GM12864 (cell line): ENCODE measurements at regions not wholly inside any gene's neighbourhood (a gene's known extent, or its start where the extent isn't known, plus 50 kb on each side); places are given as distances from the start of the nearest gene placed in this dataset.
A peak's percentile ranks its signal among the peaks of the same experiment; 100 is the strongest.

Source experiments
- DNase-seq: peaks from one replicate; pipeline ENCODE4 v3.0.0-alpha.2; 2011; ENCODE audit warnings: low read depth
- H3K4me3 ChIP-seq: 2 replicates; pipeline ENCODE4 v1.5.1; 2011; ENCODE audit warnings: mild to moderate bottlenecking, low read depth, low read length, control low read depth
- TF ChIP-seq, protein P1 (sequence below): IDR thresholded peaks from 2 replicates; pipeline ENCODE4 v1.5.1; 2011; ENCODE audit warnings: low read depth, mild to moderate bottlenecking, moderate library complexity, low read length, control low read depth, inconsistent platforms; ENCODE audit errors: missing control alignments

DNA sequence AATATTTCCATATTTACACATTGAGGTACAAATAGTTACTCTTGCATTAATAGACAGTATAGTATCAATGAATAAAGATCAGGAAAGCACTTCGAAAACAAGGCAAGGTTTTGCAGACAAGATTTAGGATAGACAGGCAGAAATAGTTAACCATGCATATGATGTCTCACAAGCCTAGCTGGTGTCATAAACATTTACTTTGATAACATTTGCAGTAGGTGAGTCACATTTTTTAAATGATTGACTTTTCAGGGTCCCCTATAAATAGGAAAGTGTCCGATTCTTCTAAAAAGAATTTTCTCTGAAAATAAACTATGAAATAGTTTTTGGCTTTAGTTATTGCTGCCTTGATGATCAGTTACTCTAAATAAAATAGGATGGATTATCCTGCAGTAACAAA is 162.1 kb downstream of the SNX18 start:
- TF ChIP-seq, protein P1, sequence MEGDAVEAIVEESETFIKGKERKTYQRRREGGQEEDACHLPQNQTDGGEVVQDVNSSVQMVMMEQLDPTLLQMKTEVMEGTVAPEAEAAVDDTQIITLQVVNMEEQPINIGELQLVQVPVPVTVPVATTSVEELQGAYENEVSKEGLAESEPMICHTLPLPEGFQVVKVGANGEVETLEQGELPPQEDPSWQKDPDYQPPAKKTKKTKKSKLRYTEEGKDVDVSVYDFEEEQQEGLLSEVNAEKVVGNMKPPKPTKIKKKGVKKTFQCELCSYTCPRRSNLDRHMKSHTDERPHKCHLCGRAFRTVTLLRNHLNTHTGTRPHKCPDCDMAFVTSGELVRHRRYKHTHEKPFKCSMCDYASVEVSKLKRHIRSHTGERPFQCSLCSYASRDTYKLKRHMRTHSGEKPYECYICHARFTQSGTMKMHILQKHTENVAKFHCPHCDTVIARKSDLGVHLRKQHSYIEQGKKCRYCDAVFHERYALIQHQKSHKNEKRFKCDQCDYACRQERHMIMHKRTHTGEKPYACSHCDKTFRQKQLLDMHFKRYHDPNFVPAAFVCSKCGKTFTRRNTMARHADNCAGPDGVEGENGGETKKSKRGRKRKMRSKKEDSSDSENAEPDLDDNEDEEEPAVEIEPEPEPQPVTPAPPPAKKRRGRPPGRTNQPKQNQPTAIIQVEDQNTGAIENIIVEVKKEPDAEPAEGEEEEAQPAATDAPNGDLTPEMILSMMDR: no peak
- no peak overlapping the region for H3K4me3 ChIP-seq
- no peak for DNase-seq

DNA sequence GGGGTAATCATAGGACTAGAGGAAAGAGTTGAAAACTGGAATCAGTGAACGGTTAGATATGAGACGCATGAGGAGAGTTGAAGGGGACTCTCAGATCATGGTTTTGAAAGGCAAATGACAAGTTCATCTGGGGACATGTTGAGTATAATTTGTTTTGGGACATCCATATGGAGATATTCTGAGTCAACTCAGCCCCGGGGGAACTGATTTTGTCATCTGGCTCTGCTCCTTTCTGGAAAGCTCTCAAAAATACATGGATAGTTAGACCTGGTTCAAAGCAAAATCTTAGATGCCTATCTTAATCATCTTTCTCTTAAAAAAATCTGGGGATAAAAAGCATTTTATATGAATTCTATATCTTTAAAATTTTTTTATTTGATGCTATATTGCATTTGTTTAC is 161.2 kb downstream of the SNX18 start:
- no peak for DNase-seq
- no peak overlapping the region for H3K4me3 ChIP-seq
- TF ChIP-seq, protein P1: no peak

DNA sequence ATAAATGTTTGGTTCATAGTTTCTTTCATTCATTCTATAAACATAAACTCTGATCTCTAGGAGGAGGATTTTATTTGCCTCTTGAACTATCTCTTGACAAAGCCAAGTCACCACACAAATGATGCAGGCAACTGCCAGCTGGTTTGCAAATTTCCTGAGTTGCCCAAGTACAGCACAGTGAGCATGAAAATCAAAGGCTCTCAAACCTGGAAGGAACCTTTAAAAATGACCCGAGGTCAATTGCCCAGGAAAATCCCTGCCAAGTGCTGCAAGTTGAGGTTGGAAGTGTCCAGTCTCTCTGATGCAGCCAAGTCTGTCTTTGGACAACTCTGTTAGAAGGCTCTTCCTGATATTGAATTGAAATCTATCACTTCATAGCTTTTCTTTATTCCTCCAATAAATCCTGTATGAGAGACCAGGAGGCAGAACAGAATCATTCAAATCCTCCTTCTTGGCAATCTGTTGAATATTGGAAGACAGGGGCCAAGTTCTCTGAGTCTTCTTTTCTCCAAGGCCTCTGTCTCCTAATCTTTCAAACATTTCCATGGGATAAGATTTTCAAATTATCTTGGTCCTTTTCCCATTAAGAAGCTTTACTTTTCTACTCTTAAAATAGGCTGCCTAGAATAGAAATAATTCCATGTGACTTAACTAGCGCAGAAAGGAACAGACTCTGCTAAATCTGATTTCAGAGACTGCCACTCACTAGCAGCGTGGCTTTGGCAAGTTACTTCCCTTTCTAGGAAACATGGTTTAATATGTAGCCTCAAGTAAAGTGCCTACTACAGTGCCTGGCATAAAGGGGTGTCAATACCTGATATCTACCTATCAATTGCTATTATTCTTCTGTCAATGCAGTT is 159.2 kb downstream of the SNX18 start:
- no peak overlapping the region for H3K4me3 ChIP-seq
- TF ChIP-seq, protein P1: no peak
- DNase-seq: no peak

DNA sequence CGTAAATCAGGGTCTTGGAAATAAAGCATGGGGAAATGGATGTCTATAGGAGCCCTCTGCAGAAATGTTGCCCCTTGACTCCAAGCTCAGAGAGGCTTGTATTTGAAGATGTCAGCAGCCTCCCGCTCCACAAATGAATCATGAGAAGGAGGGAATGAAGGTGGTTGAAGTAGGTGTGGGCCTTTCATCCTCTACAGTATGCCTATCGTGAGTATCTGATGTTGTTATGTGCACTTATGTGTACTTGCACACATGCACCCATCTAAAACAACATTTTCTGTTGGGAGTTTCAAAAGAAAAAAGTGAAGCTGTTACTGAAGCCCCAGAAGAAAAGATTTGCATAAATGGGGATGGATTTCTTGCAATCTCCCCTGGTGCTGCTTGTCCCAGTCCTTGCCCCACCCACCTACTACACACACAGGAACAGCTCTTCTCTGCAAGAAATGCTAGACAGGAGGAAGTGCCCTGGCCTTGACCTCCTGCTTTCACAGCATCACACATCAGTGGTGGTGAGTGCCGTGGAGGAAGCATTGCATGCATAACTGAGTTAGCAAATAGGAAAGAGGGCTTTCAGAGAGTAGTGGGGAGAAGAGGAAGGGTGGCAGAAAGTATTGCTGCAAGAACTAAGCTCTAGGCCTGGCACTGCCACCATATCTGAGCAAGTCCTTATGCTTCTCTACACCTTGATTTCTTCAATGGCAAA is 156.1 kb downstream of the SNX18 start:
- TF ChIP-seq, protein P1: no peak
- DNase-seq: peak; percentile 38
- no peak overlapping the region for H3K4me3 ChIP-seq

DNA sequence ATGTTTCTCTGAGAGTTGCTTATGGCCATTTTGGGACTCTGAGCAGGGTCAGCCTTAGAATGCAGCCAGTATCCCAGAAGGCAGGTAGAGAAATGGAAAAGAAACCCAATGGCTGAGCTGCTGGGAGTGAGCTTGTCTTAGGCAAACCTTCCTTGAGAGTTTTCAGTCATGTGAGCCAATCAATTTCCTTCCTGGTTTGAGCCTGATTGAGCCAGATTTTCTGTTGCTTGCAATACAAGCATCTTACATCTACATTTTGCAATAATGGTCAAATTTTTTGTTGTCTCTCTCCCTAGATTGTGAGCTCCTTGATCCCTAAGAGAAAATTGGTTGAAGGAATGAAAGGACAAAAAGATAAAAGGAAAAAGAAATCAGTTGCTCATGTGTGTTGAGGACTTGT is 155.3 kb downstream of the SNX18 start:
- no peak for DNase-seq
- no peak overlapping the region for H3K4me3 ChIP-seq
- TF ChIP-seq, protein P1: no peak

DNA sequence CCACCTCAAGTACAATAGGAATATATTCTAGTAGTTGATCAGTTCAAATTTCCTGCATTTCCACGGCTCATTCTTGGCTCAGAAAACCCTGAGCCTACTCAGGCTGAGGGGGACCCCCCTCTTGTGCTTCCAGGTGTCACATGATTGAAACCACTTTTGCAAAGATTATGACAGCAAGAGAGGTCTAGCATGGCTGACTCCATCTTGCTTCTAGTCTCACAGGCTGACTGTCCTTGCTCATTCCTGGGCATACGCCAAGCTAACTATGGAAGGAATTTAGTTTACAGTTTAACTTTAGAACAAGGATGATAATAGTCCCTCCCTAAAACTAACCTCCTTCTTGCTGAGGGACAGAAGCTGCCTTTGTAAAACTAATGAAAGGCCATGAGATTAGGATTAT is 154.1 kb downstream of the SNX18 start:
- no peak for DNase-seq
- TF ChIP-seq, protein P1: no peak
- no peak overlapping the region for H3K4me3 ChIP-seq
